Mesodermal cell (in vitro differentiated cells): ENCODE measurements at regions not wholly inside any gene's neighbourhood (a gene's known extent, or its start where the extent isn't known, plus 50 kb on each side); places are given as distances from the start of the nearest gene placed in this dataset.

Experiments used
- H3K27ac ChIP-seq: 2 replicates; pipeline ENCODE4 v1.7.0; 2013; ENCODE audit warnings: mild to moderate bottlenecking, low read depth, low read length, moderate library complexity; ENCODE audit not compliant: severe bottlenecking
- H3K36me3 ChIP-seq: 2 replicates; pipeline ENCODE4 v1.7.1; 2013; ENCODE audit warnings: mild to moderate bottlenecking, low read length, moderate library complexity; ENCODE audit not compliant: control insufficient read depth, insufficient read depth
- H3K4me1 ChIP-seq: one replicate; pipeline ENCODE4 v1.7.1; 2013; ENCODE audit warnings: mild to moderate bottlenecking, low read length; ENCODE audit not compliant: insufficient read depth, control insufficient read depth, poor library complexity, severe bottlenecking
- H3K4me3 ChIP-seq: 2 replicates; pipeline ENCODE4 v1.7.0; 2013; ENCODE audit warnings: low read length, control low read depth, mild to moderate bottlenecking; ENCODE audit not compliant: insufficient read depth, poor library complexity, severe bottlenecking; ENCODE audit errors: extremely low read depth
- H3K9me3 ChIP-seq: 2 replicates; pipeline ENCODE4 v1.7.1; 2013; ENCODE audit warnings: mild to moderate bottlenecking, low read length, moderate library complexity; ENCODE audit not compliant: control insufficient read depth
- WGBS, 2 experiments: methylation state at CpG; one replicate each; pipeline ENCODE4 v1.1.5; 2013; ENCODE audit warnings: missing lambda C conversion rate in 2 of 2; ENCODE audit not compliant: insufficient coverage in 2 of 2; 5-methylcytosine and 5-hydroxymethylcytosine counted together

GRCh38 chr7:437329-438251 is 82.1 kb downstream of the PDGFA start:
- H3K4me3 ChIP-seq, result no peak overlapping the region
- peaks cover 3% of the 10 kb centered on the region for H3K4me1 ChIP-seq
- H3K27ac ChIP-seq, result no peak overlapping the region
- H3K36me3 ChIP-seq, result no peaks in the 10 kb centered on the region
- 76 to 81% methylated on average over 40 to 43 of the region's 43 CpGs for WGBS, 2 experiments
- no peaks in the 10 kb centered on the region for H3K9me3 ChIP-seq

GRCh38 chr7:438361-438760 is 81.3 kb downstream of the PDGFA start:
- Histone ChIP-seq H3K4me1 (peaks cover 3% of the 10 kb centered on the region), H3K27ac (no peak overlapping the region), H3K36me3 (no peaks in the 10 kb centered on the region), H3K4me3 (no peak overlapping the region), H3K9me3 (peaks cover 4% of the 10 kb centered on the region)
- WGBS, 2 experiments, result 87 to 89% methylated on average over 5 of the region's 7 CpGs

GRCh38 chr7:438916-439315 is 80.7 kb downstream of the PDGFA start:
- Histone ChIP-seq H3K9me3 (peaks cover 6% of the 10 kb centered on the region), H3K36me3 (no peaks in the 10 kb centered on the region), H3K4me1 (peaks cover 3% of the 10 kb centered on the region), H3K4me3 (no peak overlapping the region), H3K27ac (no peak overlapping the region)
- WGBS, 2 experiments, result 90 to 95% methylated on average over 10 to 14 of the region's 14 CpGs

GRCh38 chr7:440059-440749 is 79.4 kb downstream of the PDGFA start:
- WGBS, 2 experiments, result 75 to 95% methylated on average over 6 to 8 of the region's 10 CpGs
- peaks cover 6% of the 10 kb centered on the region for H3K9me3 ChIP-seq
- no peak overlapping the region for H3K4me3 ChIP-seq
- no peaks in the 10 kb centered on the region for H3K36me3 ChIP-seq
- no peaks in the 10 kb centered on the region for H3K4me1 ChIP-seq
- no peak overlapping the region for H3K27ac ChIP-seq

- WGBS, 2 experiments, result 91% methylated on average over 10 to 14 of the region's 14 CpGs
- H3K36me3 ChIP-seq, result no peaks in the 10 kb centered on the region
- H3K27ac ChIP-seq, result no peak overlapping the region
- peaks cover 6% of the 10 kb centered on the region for H3K9me3 ChIP-seq
- no peak overlapping the region for H3K4me3 ChIP-seq
- no peaks in the 10 kb centered on the region for H3K4me1 ChIP-seq
These were observed 77.8 kb downstream of the PDGFA start for GRCh38 chr7:441684-442421.

GRCh38 chr7:442457-442856 is 77.2 kb downstream of the PDGFA start:
- Histone ChIP-seq H3K27ac (no peak overlapping the region), H3K36me3 (no peaks in the 10 kb centered on the region), H3K9me3 (peaks cover 6% of the 10 kb centered on the region), H3K4me3 (no peak overlapping the region), H3K4me1 (no peaks in the 10 kb centered on the region)
- WGBS, 2 experiments, result 45 to 62% methylated on average over 7 of the region's 7 CpGs

- H3K9me3 ChIP-seq, result peaks cover 6% of the 10 kb centered on the region
- no peaks in the 10 kb centered on the region for H3K36me3 ChIP-seq
- no peaks in the 10 kb centered on the region for H3K4me1 ChIP-seq
- H3K27ac ChIP-seq, result no peak overlapping the region
- WGBS, 2 experiments, result 75 to 80% methylated on average over 1 of the region's 1 CpG
- H3K4me3 ChIP-seq, result no peak overlapping the region
These were observed 76.3 kb downstream of the PDGFA start for GRCh38 chr7:443279-443833.

- 89 to 91% methylated on average over 7 to 8 of the region's 8 CpGs for WGBS, 2 experiments
- no peak overlapping the region for H3K4me3 ChIP-seq
- H3K4me1 ChIP-seq, result no peaks in the 10 kb centered on the region
- H3K36me3 ChIP-seq, result no peaks in the 10 kb centered on the region
- no peak overlapping the region for H3K27ac ChIP-seq
- H3K9me3 ChIP-seq, result peaks cover 6% of the 10 kb centered on the region
These were observed 75.0 kb downstream of the PDGFA start for GRCh38 chr7:444606-445005.

- H3K4me1 ChIP-seq, result no peaks in the 10 kb centered on the region
These were observed 74.6 kb downstream of the PDGFA start for GRCh38 chr7:445020-445419.

GRCh38 chr7:445563-446288 is 73.9 kb downstream of the PDGFA start:
- Histone ChIP-seq H3K9me3 (peaks cover 6% of the 10 kb centered on the region), H3K4me1 (no peaks in the 10 kb centered on the region), H3K36me3 (no peaks in the 10 kb centered on the region), H3K27ac (no peak overlapping the region), H3K4me3 (no peak overlapping the region)
- WGBS, 2 experiments, result 66 to 68% methylated on average over 11 to 13 of the region's 14 CpGs

More at GRCh38 chr7:445020-445419, 74.6 kb downstream of the PDGFA start:
- no peak overlapping the region for H3K27ac ChIP-seq
- 88 to 91% methylated on average over 9 to 12 of the region's 14 CpGs for WGBS, 2 experiments
- H3K4me3 ChIP-seq, result no peak overlapping the region
- H3K36me3 ChIP-seq, result no peaks in the 10 kb centered on the region
- peaks cover 6% of the 10 kb centered on the region for H3K9me3 ChIP-seq
